ENCODE measurements at regions not wholly inside any gene's neighbourhood (a gene's known extent, or its start where the extent isn't known, plus 50 kb on each side); places are given as distances from the start of the nearest gene placed in this dataset.

DNA sequence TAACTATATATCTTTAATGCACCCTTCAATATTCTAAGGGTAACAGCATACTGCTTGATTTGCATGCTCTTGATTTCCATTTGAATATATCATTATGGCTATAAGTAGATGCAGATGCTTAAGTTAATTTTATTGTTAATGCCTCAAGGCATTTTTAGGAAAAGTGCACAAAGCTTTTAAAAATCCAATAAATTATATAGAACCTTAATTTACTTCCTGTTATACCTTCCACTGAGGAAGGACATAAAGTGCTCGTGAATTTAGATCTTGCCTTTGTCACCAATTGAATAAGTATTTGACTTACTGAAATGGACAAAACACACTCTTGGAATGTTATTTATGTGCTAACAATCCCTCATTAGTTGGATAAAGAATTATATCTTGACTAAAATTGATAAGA, 276.7 kb upstream of the CCDC54 start:
- TF ChIP-seq CTCF (IDR thresholded peaks at IDR 0.05): no peak
- TF ChIP-seq POLR2A (IDR thresholded peaks at IDR 0.05): no peak

All from body of pancreas (tissue), 4 donors.